HEK293 (cell line): ENCODE measurements at regions not wholly inside any gene's neighbourhood (a gene's known extent, or its start where the extent isn't known, plus 50 kb on each side); places are given as distances from the start of the nearest gene placed in this dataset.

Experiments used
- CTCF ChIA-PET: fragments of 350-600 bp; formaldehyde crosslinking; extraction: SDS; loops from one replicate; lab custom pipeline; 2021; ENCODE audit warnings: antibody characterized with exemption; lab: Yijun Ruan, JAX
- POLR2A ChIA-PET: fragments of 300-600 bp; formaldehyde crosslinking; extraction: SDS; loops from one replicate; lab custom pipeline; 2020; ENCODE audit warnings: antibody characterized with exemption, inconsistent platforms; lab: Yijun Ruan, JAX
- H3K27ac ChIP-seq: fragments of 200-500 bp; sonication (Bioruptor generic); 2 replicates; pipeline ENCODE4 v1.5.1; 2014; ENCODE audit warnings: low read depth, low read length, control low read depth, inconsistent platforms; ENCODE audit errors: extremely low read depth
- H3K36me3 ChIP-seq, 2 experiments: fragments of 200-500 bp in 1 of 2; sonication (Bioruptor generic) in 1 of 2; 1 replicate in 1 of 2; 2 replicates in 1 of 2; pipeline ENCODE4 v1.5.1; 2014 to 2017; ENCODE audit warnings: inconsistent platforms in 2 of 2, low read length in 2 of 2; ENCODE audit not compliant: control insufficient read depth in 2 of 2, insufficient read depth in 1 of 2
- H3K4me1 ChIP-seq: fragments of 200-500 bp; sonication (Bioruptor generic); 2 replicates; pipeline ENCODE4 v1.5.1; 2014; ENCODE audit warnings: mild to moderate bottlenecking, low read length, inconsistent platforms; ENCODE audit not compliant: control insufficient read depth, insufficient read depth
- H3K4me3 ChIP-seq: 2 replicates; pipeline ENCODE4 v1.5.1; 2011; ENCODE audit warnings: low read depth, mild to moderate bottlenecking, control low read depth, low read length, moderate library complexity
- H3K9me3 ChIP-seq: fragments of 200-500 bp; sonication (Bioruptor generic); 2 replicates; pipeline ENCODE4 v1.5.1; 2014; ENCODE audit warnings: low read depth, low read length, inconsistent platforms; ENCODE audit not compliant: control insufficient read depth, insufficient read depth
- FEZF1 ChIP-seq: fragments of 450-650 bp; formaldehyde crosslinking; IDR thresholded peaks from 2 replicates; pipeline ENCODE4 v1.5.1; 2016; ENCODE audit warnings: missing biosample characterization, missing genetic modification characterization
- OSR2 ChIP-seq: fragments of 450-650 bp; formaldehyde crosslinking; IDR thresholded peaks from 2 replicates; pipeline ENCODE4 v1.5.1; 2016; ENCODE audit warnings: missing biosample characterization, missing genetic modification characterization
- PRDM10 ChIP-seq: fragments of 450-650 bp; formaldehyde crosslinking; IDR thresholded peaks from 2 replicates; pipeline ENCODE4 v1.5.1; 2016; ENCODE audit warnings: missing biosample characterization, missing genetic modification characterization
- SP3 ChIP-seq: fragments of 450-650 bp; formaldehyde crosslinking; IDR thresholded peaks from 2 replicates; pipeline ENCODE4 v1.5.1; 2016; ENCODE audit warnings: missing biosample characterization, missing genetic modification characterization
- YY2 ChIP-seq: fragments of 450-650 bp; formaldehyde crosslinking; IDR thresholded peaks from 2 replicates; pipeline ENCODE4 v1.5.1; 2016; ENCODE audit warnings: missing biosample characterization, missing genetic modification characterization
- ZBTB7A ChIP-seq: fragments of 450-650 bp; formaldehyde crosslinking; IDR thresholded peaks from 2 replicates; pipeline ENCODE4 v1.5.1; 2016; ENCODE audit warnings: low read depth, missing biosample characterization, missing genetic modification characterization
- ZBTB8A ChIP-seq: fragments of 450-650 bp; formaldehyde crosslinking; IDR thresholded peaks from 2 replicates; pipeline ENCODE4 v1.5.1; 2016; ENCODE audit warnings: missing biosample characterization, missing genetic modification characterization
- ZNF10 ChIP-seq: fragments of 450-650 bp; formaldehyde crosslinking; IDR thresholded peaks from 2 replicates; pipeline ENCODE4 v1.5.1; 2017; ENCODE audit warnings: missing biosample characterization, missing genetic modification characterization
- ZNF140 ChIP-seq: fragments of 450-650 bp; formaldehyde crosslinking; IDR thresholded peaks from 2 replicates; pipeline ENCODE4 v1.5.1; 2016; ENCODE audit warnings: missing biosample characterization, missing genetic modification characterization
- ZNF19 ChIP-seq: fragments of 450-650 bp; formaldehyde crosslinking; IDR thresholded peaks from 2 replicates; pipeline ENCODE4; 2016; ENCODE audit warnings: missing biosample characterization, missing genetic modification characterization, low read depth
- ZNF24 ChIP-seq: fragments of 450-650 bp; formaldehyde crosslinking; IDR thresholded peaks from 2 replicates; pipeline ENCODE4 v1.5.1; 2016; ENCODE audit warnings: missing biosample characterization, missing genetic modification characterization
- ZNF292 ChIP-seq: fragments of 450-650 bp; formaldehyde crosslinking; IDR thresholded peaks from 2 replicates; pipeline ENCODE4 v1.5.1; 2016; ENCODE audit warnings: low read depth, missing biosample characterization, missing genetic modification characterization, borderline replicate concordance
- ZNF423 ChIP-seq: fragments of 450-650 bp; formaldehyde crosslinking; IDR thresholded peaks from 2 replicates; pipeline ENCODE4 v1.5.1; 2016; ENCODE audit warnings: missing biosample characterization, missing genetic modification characterization
- ZNF580 ChIP-seq: fragments of 450-650 bp; formaldehyde crosslinking; IDR thresholded peaks from 2 replicates; pipeline ENCODE4 v1.5.1; 2016; ENCODE audit warnings: missing biosample characterization, missing genetic modification characterization
- ZNF777 ChIP-seq: fragments of 450-650 bp; formaldehyde crosslinking; IDR thresholded peaks from 2 replicates; pipeline ENCODE4 v1.5.1; 2017; ENCODE audit warnings: missing biosample characterization, missing genetic modification characterization, borderline replicate concordance
- ZSCAN18 ChIP-seq: fragments of 450-650 bp; formaldehyde crosslinking; IDR thresholded peaks from 2 replicates; pipeline ENCODE4 v1.5.1; 2016; ENCODE audit warnings: missing biosample characterization, missing genetic modification characterization
- TF ChIP-seq, protein P1 (sequence below): fragments of 450-650 bp; formaldehyde crosslinking; IDR thresholded peaks from 2 replicates; pipeline ENCODE4 v1.5.1; 2016; ENCODE audit warnings: missing biosample characterization, missing genetic modification characterization
- TF ChIP-seq, protein P2 (sequence below): fragments of 450-650 bp; formaldehyde crosslinking; IDR thresholded peaks from 2 replicates; pipeline ENCODE4 v1.5.1; 2016; ENCODE audit warnings: missing biosample characterization, missing genetic modification characterization, borderline replicate concordance
- TF ChIP-seq, protein P3 (sequence below): fragments of 450-650 bp; formaldehyde crosslinking; IDR thresholded peaks from 2 replicates; pipeline ENCODE4 v1.5.1; 2016; ENCODE audit warnings: missing biosample characterization, missing genetic modification characterization

DNA sequence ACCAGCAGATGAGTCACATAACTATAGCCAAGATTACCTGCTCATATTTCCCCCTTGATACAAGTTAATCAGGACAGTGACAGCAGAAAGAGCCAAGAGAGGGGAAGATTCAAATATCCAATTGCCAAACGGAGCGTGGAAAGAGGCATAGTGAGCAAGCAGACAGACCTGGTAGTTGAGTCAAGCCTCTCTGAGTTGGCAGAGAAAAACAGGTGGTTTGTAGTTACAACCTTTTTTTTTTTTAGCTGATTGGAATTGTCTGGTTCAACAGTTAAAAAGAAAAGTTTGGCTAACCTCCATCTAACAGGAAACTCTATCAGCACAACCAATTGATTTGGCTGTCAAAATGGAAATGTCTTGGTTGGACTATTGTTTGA is 272.1 kb downstream of the TLE1 start:
- Histone ChIP-seq H3K9me3 (no peaks in the 10 kb centered on the region), H3K27ac (no peak overlapping the region), H3K4me1 (no peaks in the 10 kb centered on the region), H3K36me3 (no peaks in the 10 kb centered on the region), H3K4me3 (no peak overlapping the region)
- POLR2A ChIA-PET, result no interaction called here
- TF ChIP-seq, protein P1, sequence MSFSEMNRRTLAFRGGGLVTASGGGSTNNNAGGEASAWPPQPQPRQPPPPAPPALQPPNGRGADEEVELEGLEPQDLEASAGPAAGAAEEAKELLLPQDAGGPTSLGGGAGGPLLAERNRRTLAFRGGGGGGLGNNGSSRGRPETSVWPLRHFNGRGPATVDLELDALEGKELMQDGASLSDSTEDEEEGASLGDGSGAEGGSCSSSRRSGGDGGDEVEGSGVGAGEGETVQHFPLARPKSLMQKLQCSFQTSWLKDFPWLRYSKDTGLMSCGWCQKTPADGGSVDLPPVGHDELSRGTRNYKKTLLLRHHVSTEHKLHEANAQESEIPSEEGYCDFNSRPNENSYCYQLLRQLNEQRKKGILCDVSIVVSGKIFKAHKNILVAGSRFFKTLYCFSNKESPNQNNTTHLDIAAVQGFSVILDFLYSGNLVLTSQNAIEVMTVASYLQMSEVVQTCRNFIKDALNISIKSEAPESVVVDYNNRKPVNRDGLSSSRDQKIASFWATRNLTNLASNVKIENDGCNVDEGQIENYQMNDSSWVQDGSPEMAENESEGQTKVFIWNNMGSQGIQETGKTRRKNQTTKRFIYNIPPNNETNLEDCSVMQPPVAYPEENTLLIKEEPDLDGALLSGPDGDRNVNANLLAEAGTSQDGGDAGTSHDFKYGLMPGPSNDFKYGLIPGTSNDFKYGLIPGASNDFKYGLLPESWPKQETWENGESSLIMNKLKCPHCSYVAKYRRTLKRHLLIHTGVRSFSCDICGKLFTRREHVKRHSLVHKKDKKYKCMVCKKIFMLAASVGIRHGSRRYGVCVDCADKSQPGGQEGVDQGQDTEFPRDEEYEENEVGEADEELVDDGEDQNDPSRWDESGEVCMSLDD, result no peak
- TF ChIP-seq, protein P2, sequence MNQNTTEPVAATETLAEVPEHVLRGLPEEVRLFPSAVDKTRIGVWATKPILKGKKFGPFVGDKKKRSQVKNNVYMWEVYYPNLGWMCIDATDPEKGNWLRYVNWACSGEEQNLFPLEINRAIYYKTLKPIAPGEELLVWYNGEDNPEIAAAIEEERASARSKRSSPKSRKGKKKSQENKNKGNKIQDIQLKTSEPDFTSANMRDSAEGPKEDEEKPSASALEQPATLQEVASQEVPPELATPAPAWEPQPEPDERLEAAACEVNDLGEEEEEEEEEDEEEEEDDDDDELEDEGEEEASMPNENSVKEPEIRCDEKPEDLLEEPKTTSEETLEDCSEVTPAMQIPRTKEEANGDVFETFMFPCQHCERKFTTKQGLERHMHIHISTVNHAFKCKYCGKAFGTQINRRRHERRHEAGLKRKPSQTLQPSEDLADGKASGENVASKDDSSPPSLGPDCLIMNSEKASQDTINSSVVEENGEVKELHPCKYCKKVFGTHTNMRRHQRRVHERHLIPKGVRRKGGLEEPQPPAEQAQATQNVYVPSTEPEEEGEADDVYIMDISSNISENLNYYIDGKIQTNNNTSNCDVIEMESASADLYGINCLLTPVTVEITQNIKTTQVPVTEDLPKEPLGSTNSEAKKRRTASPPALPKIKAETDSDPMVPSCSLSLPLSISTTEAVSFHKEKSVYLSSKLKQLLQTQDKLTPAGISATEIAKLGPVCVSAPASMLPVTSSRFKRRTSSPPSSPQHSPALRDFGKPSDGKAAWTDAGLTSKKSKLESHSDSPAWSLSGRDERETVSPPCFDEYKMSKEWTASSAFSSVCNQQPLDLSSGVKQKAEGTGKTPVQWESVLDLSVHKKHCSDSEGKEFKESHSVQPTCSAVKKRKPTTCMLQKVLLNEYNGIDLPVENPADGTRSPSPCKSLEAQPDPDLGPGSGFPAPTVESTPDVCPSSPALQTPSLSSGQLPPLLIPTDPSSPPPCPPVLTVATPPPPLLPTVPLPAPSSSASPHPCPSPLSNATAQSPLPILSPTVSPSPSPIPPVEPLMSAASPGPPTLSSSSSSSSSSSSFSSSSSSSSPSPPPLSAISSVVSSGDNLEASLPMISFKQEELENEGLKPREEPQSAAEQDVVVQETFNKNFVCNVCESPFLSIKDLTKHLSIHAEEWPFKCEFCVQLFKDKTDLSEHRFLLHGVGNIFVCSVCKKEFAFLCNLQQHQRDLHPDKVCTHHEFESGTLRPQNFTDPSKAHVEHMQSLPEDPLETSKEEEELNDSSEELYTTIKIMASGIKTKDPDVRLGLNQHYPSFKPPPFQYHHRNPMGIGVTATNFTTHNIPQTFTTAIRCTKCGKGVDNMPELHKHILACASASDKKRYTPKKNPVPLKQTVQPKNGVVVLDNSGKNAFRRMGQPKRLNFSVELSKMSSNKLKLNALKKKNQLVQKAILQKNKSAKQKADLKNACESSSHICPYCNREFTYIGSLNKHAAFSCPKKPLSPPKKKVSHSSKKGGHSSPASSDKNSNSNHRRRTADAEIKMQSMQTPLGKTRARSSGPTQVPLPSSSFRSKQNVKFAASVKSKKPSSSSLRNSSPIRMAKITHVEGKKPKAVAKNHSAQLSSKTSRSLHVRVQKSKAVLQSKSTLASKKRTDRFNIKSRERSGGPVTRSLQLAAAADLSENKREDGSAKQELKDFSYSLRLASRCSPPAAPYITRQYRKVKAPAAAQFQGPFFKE, result no peak
- TF ChIP-seq FEZF1 (tag by site-specific recombination) (no peak), ZNF423 (tag by site-specific recombination) (no peak), ZNF19 (tag by site-specific recombination) (no peak), SP3 (no peak), ZNF24 (tag by site-specific recombination) (no peak), OSR2 (tag by site-specific recombination) (no peak), ZBTB8A (tag by site-specific recombination) (no peak), ZNF140 (tag by site-specific recombination) (no peak), ZNF777 (no peak), ZSCAN18 (tag by site-specific recombination) (no peak)
- TF ChIP-seq, protein P3, sequence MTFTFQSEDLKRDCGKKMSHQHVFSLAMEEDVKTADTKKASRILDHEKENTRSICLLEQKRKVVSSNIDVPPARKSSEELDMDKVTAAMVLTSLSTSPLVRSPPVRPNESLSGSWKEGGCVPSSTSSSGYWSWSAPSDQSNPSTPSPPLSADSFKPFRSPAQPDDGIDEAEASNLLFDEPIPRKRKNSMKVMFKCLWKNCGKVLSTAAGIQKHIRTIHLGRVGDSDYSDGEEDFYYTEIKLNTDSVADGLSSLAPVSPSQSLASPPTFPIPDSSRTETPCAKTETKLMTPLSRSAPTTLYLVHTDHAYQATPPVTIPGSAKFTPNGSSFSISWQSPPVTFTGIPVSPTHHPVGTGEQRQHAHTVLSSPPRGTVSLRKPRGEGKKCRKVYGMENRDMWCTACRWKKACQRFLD (tag by site-specific recombination), result no peak
- CTCF ChIA-PET, result no interaction called here

- CTCF ChIA-PET, result no interaction called here
- H3K36me3 ChIP-seq, result no peaks in the 10 kb centered on the region
- H3K27ac ChIP-seq, result no peak overlapping the region
- H3K9me3 ChIP-seq, result no peaks in the 10 kb centered on the region
- POLR2A ChIA-PET, result interaction anchor here (0.6 kb wide), 1 partner anchor 177 kb away, joined by 3 read pairs; no protein-coding TSS in a partner anchor
- H3K4me1 ChIP-seq, result no peaks in the 10 kb centered on the region
- no peak overlapping the region for H3K4me3 ChIP-seq
- no peak for TF ChIP-seq ZNF580 (tag by site-specific recombination)
- no peak for TF ChIP-seq ZNF19 (tag by site-specific recombination)
- TF ChIP-seq PRDM10 (tag by site-specific recombination), result no peak
- TF ChIP-seq ZBTB7A, result no peak
- no peak for TF ChIP-seq ZNF10 (tag by site-specific recombination)
- TF ChIP-seq YY2 (tag by site-specific recombination), result no peak
- TF ChIP-seq ZNF292 (tag by site-specific recombination), result no peak
These were observed 272.7 kb downstream of the TLE1 start for GRCh38 chr9:81416476-81417298.
